ENCODE measurements at regions not wholly inside any gene's neighbourhood (a gene's known extent, or its start where the extent isn't known, plus 50 kb on each side); places are given as distances from the start of the nearest gene placed in this dataset.

- no peak for DNase-seq (ENCODE audit: low spot score)
- TF ChIP-seq, protein P1, sequence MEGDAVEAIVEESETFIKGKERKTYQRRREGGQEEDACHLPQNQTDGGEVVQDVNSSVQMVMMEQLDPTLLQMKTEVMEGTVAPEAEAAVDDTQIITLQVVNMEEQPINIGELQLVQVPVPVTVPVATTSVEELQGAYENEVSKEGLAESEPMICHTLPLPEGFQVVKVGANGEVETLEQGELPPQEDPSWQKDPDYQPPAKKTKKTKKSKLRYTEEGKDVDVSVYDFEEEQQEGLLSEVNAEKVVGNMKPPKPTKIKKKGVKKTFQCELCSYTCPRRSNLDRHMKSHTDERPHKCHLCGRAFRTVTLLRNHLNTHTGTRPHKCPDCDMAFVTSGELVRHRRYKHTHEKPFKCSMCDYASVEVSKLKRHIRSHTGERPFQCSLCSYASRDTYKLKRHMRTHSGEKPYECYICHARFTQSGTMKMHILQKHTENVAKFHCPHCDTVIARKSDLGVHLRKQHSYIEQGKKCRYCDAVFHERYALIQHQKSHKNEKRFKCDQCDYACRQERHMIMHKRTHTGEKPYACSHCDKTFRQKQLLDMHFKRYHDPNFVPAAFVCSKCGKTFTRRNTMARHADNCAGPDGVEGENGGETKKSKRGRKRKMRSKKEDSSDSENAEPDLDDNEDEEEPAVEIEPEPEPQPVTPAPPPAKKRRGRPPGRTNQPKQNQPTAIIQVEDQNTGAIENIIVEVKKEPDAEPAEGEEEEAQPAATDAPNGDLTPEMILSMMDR (IDR thresholded peaks at IDR 0.05) = no peak
- H3K4me3 Mint-ChIP-seq (ENCODE audit: unreplicated experiment) = no peak overlapping the region
- H3K27ac Mint-ChIP-seq (ENCODE audit: unreplicated experiment) = no peak overlapping the region
- peaks cover 29% of the 10 kb centered on the region for H3K4me1 Mint-ChIP-seq (ENCODE audit: low read depth)
- H3K36me3 Mint-ChIP-seq (ENCODE audit: low read depth) = no peaks in the 10 kb centered on the region
- H3K27me3 Mint-ChIP-seq (ENCODE audit: low read depth) = no peaks in the 10 kb centered on the region
- H3K9me3 Mint-ChIP-seq (ENCODE audit: low read depth) = no peaks in the 10 kb centered on the region
Observed at GRCh38 chr6:104617591-104617990, 242.1 kb downstream of the HACE1 start.

GRCh38 chr6:104614394-104614793 lies 245.3 kb downstream of the HACE1 start:
- no peak overlapping the region for H3K27ac Mint-ChIP-seq (ENCODE audit: unreplicated experiment)
- peaks cover 23% of the 10 kb centered on the region for H3K4me1 Mint-ChIP-seq (ENCODE audit: low read depth)
- TF ChIP-seq, protein P1 (IDR thresholded peaks at IDR 0.05) = no peak
- H3K27me3 Mint-ChIP-seq (ENCODE audit: low read depth) = no peaks in the 10 kb centered on the region
- no peak for DNase-seq (ENCODE audit: low spot score)
- H3K4me3 Mint-ChIP-seq (ENCODE audit: unreplicated experiment) = no peak overlapping the region
- H3K36me3 Mint-ChIP-seq (ENCODE audit: low read depth) = no peaks in the 10 kb centered on the region
- H3K9me3 Mint-ChIP-seq (ENCODE audit: low read depth) = no peaks in the 10 kb centered on the region

- TF ChIP-seq, protein P1 (IDR thresholded peaks at IDR 0.05) = no peak
Observed at GRCh38 chr6:104613416-104614001, 246.2 kb downstream of the HACE1 start.

GRCh38 chr6:104612541-104612940 lies 247.2 kb downstream of the HACE1 start:
- Mint-ChIP-seq H3K36me3 (ENCODE audit: low read depth) (no peaks in the 10 kb centered on the region), H3K27ac (ENCODE audit: unreplicated experiment) (no peak overlapping the region), H3K9me3 (ENCODE audit: low read depth) (no peaks in the 10 kb centered on the region), H3K4me3 (ENCODE audit: unreplicated experiment) (no peak overlapping the region), H3K4me1 (ENCODE audit: low read depth) (peaks cover 23% of the 10 kb centered on the region), H3K27me3 (ENCODE audit: low read depth) (no peaks in the 10 kb centered on the region)
- no peak for DNase-seq (ENCODE audit: low spot score)
- TF ChIP-seq, protein P1 (IDR thresholded peaks at IDR 0.05) = no peak

More at GRCh38 chr6:104613416-104614001, 246.2 kb downstream of the HACE1 start:
- Mint-ChIP-seq H3K36me3 (ENCODE audit: low read depth) (no peaks in the 10 kb centered on the region), H3K9me3 (ENCODE audit: low read depth) (no peaks in the 10 kb centered on the region), H3K27me3 (ENCODE audit: low read depth) (no peaks in the 10 kb centered on the region), H3K4me3 (ENCODE audit: unreplicated experiment) (no peak overlapping the region), H3K27ac (ENCODE audit: unreplicated experiment) (peak overlapping the region; percentile 49), H3K4me1 (ENCODE audit: low read depth) (peaks cover 23% of the 10 kb centered on the region)
- DNase-seq (ENCODE audit: low spot score) = no peak

- TF ChIP-seq, protein P1 (IDR thresholded peaks at IDR 0.05) = no peak
- Mint-ChIP-seq H3K27me3 (ENCODE audit: low read depth) (no peaks in the 10 kb centered on the region), H3K36me3 (ENCODE audit: low read depth) (no peaks in the 10 kb centered on the region), H3K9me3 (ENCODE audit: low read depth) (no peaks in the 10 kb centered on the region), H3K4me1 (ENCODE audit: low read depth) (peaks cover 19% of the 10 kb centered on the region), H3K27ac (ENCODE audit: unreplicated experiment) (no peak overlapping the region), H3K4me3 (ENCODE audit: unreplicated experiment) (no peak overlapping the region)
- DNase-seq (ENCODE audit: low spot score) = no peak
Observed at GRCh38 chr6:104608101-104608500, 251.6 kb downstream of the HACE1 start.
